Suprapubic skin (tissue), 4 donors: ENCODE measurements at regions not wholly inside any gene's neighbourhood (a gene's known extent, or its start where the extent isn't known, plus 50 kb on each side); places are given as distances from the start of the nearest gene placed in this dataset.

Source experiments
- CTCF ChIP-seq, 2 donors: fragments of 200-600 bp in 1 of 2; fragments of 450-650 bp in 1 of 2; sonication (generic) in 1 of 2; IDR thresholded peaks; one replicate each; pipeline ENCODE4 v1.5.1; 2016 to 2019; ENCODE audit warnings: antibody characterized with exemption in 2 of 2, mild to moderate bottlenecking in 1 of 2, moderate library complexity in 1 of 2
- EP300 ChIP-seq: sonication (generic); formaldehyde crosslinking; IDR thresholded peaks from one replicate; pipeline ENCODE4 v1.6.1; 2017; ENCODE audit warnings: antibody characterized with exemption
- POLR2A ChIP-seq, 2 donors: fragments of 450-650 bp; IDR thresholded peaks; one replicate each; pipeline ENCODE4 v1.6.1; 2017; ENCODE audit warnings: antibody characterized with exemption in 2 of 2, mild to moderate bottlenecking in 2 of 2, moderate library complexity in 2 of 2
- POLR2AphosphoS5 ChIP-seq, 3 donors: sonication (generic); formaldehyde crosslinking; IDR thresholded peaks; one replicate each; pipeline ENCODE4 v1.6.1; 2017; ENCODE audit warnings: antibody characterized with exemption in 3 of 3

GRCh38 chr3:160098926-160099626 is 110.4 kb downstream of the IL12A start:
- TF ChIP-seq POLR2AphosphoS5 (IDR thresholded peaks at IDR 0.05) (no peak), POLR2A (IDR thresholded peaks at IDR 0.05) (no peak), EP300 (no peak), CTCF (IDR thresholded peaks at IDR 0.05) (no peak)
